H54 (cell line): ENCODE measurements at regions not wholly inside any gene's neighbourhood (a gene's known extent, or its start where the extent isn't known, plus 50 kb on each side); places are given as distances from the start of the nearest gene placed in this dataset.

Experiments used
- DNase-seq: peaks from one replicate; pipeline ENCODE4 v3.0.0; 2011; ENCODE audit warnings: low spot score, mixed read lengths; ENCODE audit not compliant: insufficient read length
- FAIRE-seq: peaks from 3 replicates; lab custom pipeline; 2011; peaks lifted over from hg19 to GRCh38; lab: Jason Lieb, UNC
- POLR2A ChIP-seq: IDR thresholded peaks from 2 replicates; pipeline ENCODE4 v1.6.1; 2011; ENCODE audit warnings: low read depth, mild to moderate bottlenecking, low read length

DNA sequence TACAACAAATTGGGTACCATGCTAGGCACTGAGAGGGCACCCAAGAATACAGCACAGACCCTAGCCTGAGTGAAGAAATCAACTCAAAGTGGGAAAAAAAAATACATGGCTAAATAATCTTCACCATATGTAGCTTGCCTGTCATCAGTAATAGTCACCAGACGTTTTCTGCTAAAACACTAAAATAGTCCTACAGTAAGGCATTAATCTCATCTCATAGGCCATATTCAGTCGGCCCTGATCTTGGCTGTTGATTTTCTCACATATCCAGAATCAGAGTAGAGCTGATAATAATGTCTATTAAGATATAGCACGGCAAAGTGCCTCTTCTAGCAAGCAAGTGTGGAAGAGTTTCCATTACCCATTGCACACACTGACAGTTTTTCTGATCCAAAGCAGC lies 322.1 kb upstream of the SLC30A5 start:
- DNase-seq (no peak), FAIRE-seq (no peak)
- no peak for TF ChIP-seq POLR2A

DNA sequence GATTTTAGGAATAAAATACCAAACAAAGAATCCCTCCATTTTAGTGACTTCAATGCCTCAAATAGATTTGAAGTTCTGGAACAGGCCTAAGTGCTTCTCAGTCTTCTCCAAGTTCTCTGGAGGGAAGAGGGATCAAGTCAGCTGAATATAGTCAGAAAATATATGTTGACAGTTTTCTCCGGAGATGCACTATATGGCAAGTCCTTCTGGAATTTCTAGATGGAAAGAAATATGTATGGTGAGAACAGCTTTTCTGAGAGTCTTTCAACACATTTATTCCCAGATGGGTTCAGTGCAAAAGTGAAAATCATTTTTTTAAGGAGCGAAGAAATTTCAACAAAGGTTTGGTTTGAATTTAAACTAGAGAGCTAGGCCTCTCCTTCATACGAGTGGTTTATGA lies 317.4 kb upstream of the SLC30A5 start:
- DNase-seq (no peak), FAIRE-seq (no peak)
- TF ChIP-seq POLR2A = no peak

GRCh38 chr5:68777135-68777534 lies 316.7 kb upstream of the SLC30A5 start:
- FAIRE-seq (no peak), DNase-seq (no peak)
- TF ChIP-seq POLR2A = no peak

GRCh38 chr5:68778484-68778883 lies 315.3 kb upstream of the SLC30A5 start:
- no peak for FAIRE-seq
- no peak for DNase-seq
- TF ChIP-seq POLR2A = no peak

DNA sequence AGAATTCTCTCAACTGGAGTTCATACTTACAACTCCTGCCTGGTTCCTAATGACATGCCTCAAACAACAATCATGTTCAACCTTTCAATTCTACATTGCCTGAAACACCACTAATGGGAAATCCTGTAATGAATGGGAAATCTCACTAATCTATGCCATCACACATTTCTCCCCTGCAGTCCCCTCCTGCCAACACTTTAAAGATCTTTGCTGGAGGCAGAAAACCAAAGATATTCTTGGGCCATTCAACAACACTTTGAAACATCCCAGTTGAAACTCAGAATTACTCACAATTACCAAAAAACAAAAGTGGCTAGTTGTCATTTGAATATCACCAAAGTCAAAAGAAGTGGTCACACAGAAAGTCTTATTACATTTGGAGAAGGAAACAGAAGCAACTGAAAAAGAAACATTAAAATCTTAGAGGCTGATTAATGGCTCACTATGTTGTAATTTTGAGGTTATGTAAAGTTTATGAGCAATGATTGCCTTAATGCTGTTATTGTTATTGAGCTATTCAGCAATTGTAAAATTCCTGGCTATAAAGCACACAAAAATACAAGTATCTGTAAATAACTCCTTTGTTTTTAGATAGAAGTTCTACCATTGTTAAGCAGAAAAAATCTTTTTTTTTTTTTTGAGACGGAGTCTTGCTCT lies 313.4 kb upstream of the SLC30A5 start:
- DNase-seq (no peak), FAIRE-seq (no peak)
- no peak for TF ChIP-seq POLR2A

- DNase-seq (no peak), FAIRE-seq (no peak)
- no peak for TF ChIP-seq POLR2A
Observed at GRCh38 chr5:68793074-68793473, 300.7 kb upstream of the SLC30A5 start.

DNA sequence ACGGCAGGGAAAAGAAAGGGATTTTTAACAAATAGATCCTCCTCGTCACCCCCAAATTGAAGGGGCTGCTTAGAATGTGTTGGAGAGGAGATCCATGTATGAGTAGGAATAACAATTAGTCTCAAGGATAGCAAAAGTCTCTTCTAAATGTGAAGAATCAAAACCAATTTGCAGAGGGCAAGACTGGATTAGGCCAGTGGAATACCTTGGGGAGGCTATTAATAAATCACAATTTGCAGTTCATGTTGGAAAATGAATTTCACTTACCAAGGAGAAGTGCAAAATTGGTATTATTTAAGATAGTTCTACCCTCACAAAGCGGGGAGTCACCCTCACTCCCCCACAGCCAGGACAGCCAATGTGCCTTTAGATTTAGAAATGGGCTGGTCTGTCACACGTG lies 299.8 kb upstream of the SLC30A5 start:
- DNase-seq (no peak), FAIRE-seq (no peak)
- no peak for TF ChIP-seq POLR2A

DNA sequence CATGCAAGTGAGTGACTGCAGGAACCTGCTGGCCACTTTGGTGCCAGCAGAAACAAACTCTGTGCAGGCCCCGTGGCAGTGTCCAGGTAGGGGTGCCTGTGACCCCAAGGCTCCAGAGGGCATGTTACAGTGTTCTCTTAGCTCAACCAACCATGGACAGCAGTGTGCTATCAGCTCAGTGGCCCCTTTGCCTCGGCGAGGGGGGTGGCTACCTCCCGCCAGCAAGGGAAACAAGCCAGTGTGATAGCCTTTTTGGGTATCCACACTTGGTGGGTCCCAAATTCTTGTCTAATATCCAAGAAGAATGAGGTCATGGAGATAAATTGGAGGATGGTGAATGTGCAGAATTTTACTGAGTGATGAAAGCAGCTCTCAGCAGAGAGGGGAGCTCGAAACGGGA lies 298.6 kb upstream of the SLC30A5 start:
- FAIRE-seq (no peak), DNase-seq (no peak)
- no peak for TF ChIP-seq POLR2A

DNA sequence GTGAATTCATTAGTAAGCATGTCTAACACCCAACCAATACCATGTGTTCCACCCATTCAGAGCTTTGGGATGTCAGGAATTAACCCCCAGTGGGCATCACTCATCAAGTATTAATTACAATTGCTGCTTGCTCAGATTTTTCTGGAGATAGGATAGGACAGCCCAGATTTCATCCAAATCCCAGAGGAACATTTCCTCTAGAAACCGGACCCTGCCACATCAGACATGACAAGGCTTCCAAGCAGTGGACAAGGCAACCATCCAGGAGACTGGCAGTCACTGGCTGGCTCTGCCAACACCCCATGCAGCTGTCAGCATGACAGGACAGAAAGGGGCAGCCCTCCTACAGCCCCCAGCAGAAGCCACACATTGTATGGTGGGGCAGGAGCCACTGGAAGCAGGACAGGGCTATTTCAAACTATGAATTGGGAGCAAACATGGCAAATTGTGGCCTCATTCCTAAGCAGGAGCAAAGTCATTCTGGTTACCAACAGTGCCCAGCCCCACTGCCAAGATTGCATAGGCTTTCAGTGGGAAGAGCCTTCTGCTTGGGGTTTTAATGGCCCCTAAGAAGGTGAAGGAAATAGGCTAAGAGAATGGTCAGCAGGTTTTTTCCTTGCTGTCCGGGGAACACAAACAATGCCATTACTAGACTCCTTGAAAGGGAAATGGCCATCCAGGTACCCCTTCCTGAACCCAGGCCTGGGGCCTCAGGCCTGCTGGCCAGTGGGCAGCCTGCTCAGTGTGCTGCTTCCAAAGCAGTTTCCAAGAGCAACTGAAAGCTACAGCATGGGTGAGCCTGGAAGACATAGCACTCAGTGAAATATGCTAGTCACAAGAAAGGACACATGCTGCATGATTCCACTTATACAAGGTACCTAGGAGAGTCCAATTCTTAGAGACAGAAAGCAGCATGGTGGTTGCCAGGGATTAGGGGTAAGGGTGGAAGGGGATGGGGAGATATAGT lies 294.7 kb upstream of the SLC30A5 start:
- FAIRE-seq (no peak), DNase-seq (no peak)
- no peak for TF ChIP-seq POLR2A

- DNase-seq = no peak
- FAIRE-seq = no peak
- no peak for TF ChIP-seq POLR2A
Observed at GRCh38 chr5:68802430-68802829, 291.4 kb upstream of the SLC30A5 start.

- no peak for TF ChIP-seq POLR2A
- no peak for FAIRE-seq
- no peak for DNase-seq
Observed at GRCh38 chr5:68803881-68804319, 289.9 kb upstream of the SLC30A5 start.

DNA sequence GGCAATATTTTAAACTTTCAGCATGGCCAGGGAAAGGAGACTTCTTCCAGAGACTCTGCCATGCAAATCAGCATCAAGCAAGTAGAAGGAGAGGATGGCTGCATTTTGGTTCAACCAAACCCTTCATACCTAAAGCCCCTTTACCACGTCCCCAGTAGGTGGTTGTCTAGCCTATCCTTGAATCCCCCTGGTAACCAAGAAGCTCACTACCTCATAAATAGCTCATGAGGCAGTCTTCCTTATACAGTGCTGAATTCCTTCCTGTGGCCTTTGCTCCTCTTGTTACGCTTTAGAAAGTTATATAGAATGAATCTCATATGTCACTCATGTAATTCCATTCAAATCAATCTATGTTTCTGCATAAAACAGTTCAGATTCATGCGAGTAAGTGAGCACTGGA lies 289.5 kb upstream of the SLC30A5 start:
- no peak for DNase-seq
- FAIRE-seq = no peak
- no peak for TF ChIP-seq POLR2A

- DNase-seq (no peak), FAIRE-seq (no peak)
- TF ChIP-seq POLR2A = no peak
Observed at GRCh38 chr5:68805444-68805843, 288.4 kb upstream of the SLC30A5 start.

DNA sequence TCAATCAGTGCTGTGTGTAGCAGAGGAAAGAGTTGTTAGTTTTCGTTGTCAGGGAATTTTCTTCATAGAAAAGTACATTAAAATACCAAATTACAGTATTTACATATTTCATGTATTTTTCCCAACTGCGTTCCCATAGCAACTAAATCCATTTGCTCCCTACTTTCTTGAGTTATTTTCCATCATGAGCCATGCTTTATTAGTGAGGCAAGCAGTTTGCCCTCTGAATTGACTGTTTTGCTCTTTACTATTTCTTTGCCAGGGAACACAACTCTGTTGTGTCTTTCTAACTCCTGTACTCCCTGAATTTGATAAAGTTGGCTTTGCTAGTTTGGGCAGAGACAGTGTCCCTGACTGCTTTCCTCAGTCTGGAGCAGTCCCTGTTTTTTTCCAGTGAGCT lies 276.2 kb upstream of the SLC30A5 start:
- DNase-seq = no peak

More for the DNA sequence above, 276.2 kb upstream of the SLC30A5 start:
- no peak for FAIRE-seq
- TF ChIP-seq POLR2A = no peak
